H1 (cell line): ENCODE measurements at regions not wholly inside any gene's neighbourhood (a gene's known extent, or its start where the extent isn't known, plus 50 kb on each side); places are given as distances from the start of the nearest gene placed in this dataset.
A peak's percentile ranks its signal among the peaks of the same experiment; 100 is the strongest.

Experiments
- CTCF ChIA-PET: fragments of 300-600 bp; sonication (Branson Sonifier 250); formaldehyde crosslinking; loops from one replicate; lab custom pipeline; 2021; ENCODE audit not compliant: partially characterized antibody; lab: Charles Lee
- POLR2A ChIA-PET: fragments of 300-600 bp; sonication (Branson Sonifier 250); formaldehyde crosslinking; loops from one replicate; lab custom pipeline; 2021; ENCODE audit warnings: inconsistent platforms; ENCODE audit not compliant: partially characterized antibody; lab: Charles Lee
- DNase-seq, 2 experiments: peaks; one replicate each; pipeline versions ENCODE4 v3.0.0 to v3.0.0-alpha.2; 2010 to 2022; ENCODE audit warnings: low spot score in 2 of 2, low read depth in 1 of 2, mixed read lengths in 1 of 2
- FAIRE-seq: peaks from 2 replicates; lab custom pipeline; 2011; peaks lifted over from hg19 to GRCh38; lab: Jason Lieb, UNC
- H2AFZ ChIP-seq: 2 replicates; pipeline ENCODE4 v1.8.1; 2012; ENCODE audit warnings: low read length, inconsistent platforms
- H2AK5ac ChIP-seq: 2 replicates; pipeline ENCODE4 v1.6.1; 2013; ENCODE audit warnings: low read depth, low read length
- H2BK120ac ChIP-seq: replicated peaks from 2 replicates; pipeline ENCODE3; 2013; ENCODE audit warnings: low read depth, low read length, inconsistent platforms
- H2BK12ac ChIP-seq: 2 replicates; pipeline ENCODE4 v1.6.1; 2013; ENCODE audit warnings: low read depth, low read length
- H2BK15ac ChIP-seq: 2 replicates; pipeline ENCODE4 v1.6.1; 2013; ENCODE audit warnings: low read length
- H2BK20ac ChIP-seq: 2 replicates; pipeline ENCODE4 v1.6.1; 2013; ENCODE audit warnings: low read length
- H2BK5ac ChIP-seq: 2 replicates; pipeline ENCODE4 v1.6.1; 2013; ENCODE audit warnings: low read depth, low read length
- H3K14ac ChIP-seq: 2 replicates; pipeline ENCODE4 v1.6.1; 2013; ENCODE audit warnings: inconsistent platforms; ENCODE audit not compliant: insufficient read length
- H3K18ac ChIP-seq: 2 replicates; pipeline ENCODE4 v1.6.1; 2013; ENCODE audit warnings: low read length; ENCODE audit errors: extremely low read depth
- H3K23ac ChIP-seq: 2 replicates; pipeline ENCODE4 v1.6.1; 2013; ENCODE audit warnings: inconsistent platforms; ENCODE audit not compliant: insufficient read length
- H3K23me2 ChIP-seq: 2 replicates; pipeline ENCODE4 v1.6.1; 2013; ENCODE audit warnings: low read depth, low read length
- H3K27ac ChIP-seq: 2 replicates; pipeline ENCODE4 v1.6.1; 2011; ENCODE audit warnings: low read depth, low read length, inconsistent platforms
- H3K27me3 ChIP-seq, 4 experiments: replicated peaks in 1 of 4; 1 replicate in 1 of 4; 2 replicates in 3 of 4; pipeline versions ENCODE4 v1.6.1 to v1.8.1; 2011 to 2013; ENCODE audit warnings: low read length in 3 of 4, mild to moderate bottlenecking in 3 of 4, inconsistent platforms in 2 of 4, mixed read lengths in 2 of 4, moderate library complexity in 1 of 4; ENCODE audit not compliant: control insufficient read depth in 3 of 4, insufficient read depth in 3 of 4; ENCODE audit errors: extremely low read depth in 1 of 4
- H3K36me3 ChIP-seq, 4 experiments: 2 replicates each; pipeline versions ENCODE4 v1.6.1 to v1.8.1; 2011 to 2013; ENCODE audit warnings: mild to moderate bottlenecking in 4 of 4, low read length in 3 of 4, moderate library complexity in 2 of 4, control low read depth in 1 of 4, inconsistent platforms in 1 of 4; ENCODE audit not compliant: insufficient read depth in 4 of 4, control insufficient read depth in 2 of 4
- H3K4ac ChIP-seq: replicated peaks from 2 replicates; pipeline ENCODE3; 2013; ENCODE audit warnings: low read length, low read depth, mixed read lengths, inconsistent platforms; ENCODE audit not compliant: insufficient read length
- H3K4me1 ChIP-seq, 4 experiments: replicated peaks in 1 of 4; 1 replicate in 1 of 4; 2 replicates in 3 of 4; pipeline versions ENCODE4 v1.6.1 to v1.8.1; 2011 to 2013; ENCODE audit warnings: low read length in 3 of 4, inconsistent platforms in 2 of 4, mixed read lengths in 1 of 4; ENCODE audit not compliant: insufficient read depth in 4 of 4, control insufficient read depth in 3 of 4
- H3K4me2 ChIP-seq, 2 experiments: 2 replicates each; pipeline versions ENCODE4 v1.6.1 to v1.8.1; 2011 to 2013; ENCODE audit warnings: low read depth in 2 of 2, low read length in 2 of 2, control low read depth in 1 of 2, inconsistent platforms in 1 of 2, mild to moderate bottlenecking in 1 of 2; ENCODE audit not compliant: insufficient read depth in 1 of 2
- H3K4me3 ChIP-seq, 4 experiments: fragments of 200-600, 300-600 bp in 1 of 4; sonication (generic), shearing (Covaris generic), sonication (Bioruptor Twin) in 1 of 4; 2 replicates each; pipeline versions ENCODE4 v1.5.1 to v1.8.1; 2011 to 2016; ENCODE audit warnings: low read length in 4 of 4, low read depth in 3 of 4, control low read depth in 2 of 4, inconsistent platforms in 2 of 4, mild to moderate bottlenecking in 2 of 4, mixed read lengths in 1 of 4, moderate library complexity in 1 of 4; ENCODE audit not compliant: insufficient read depth in 2 of 4; ENCODE audit errors: extremely low read depth in 1 of 4
- H3K56ac ChIP-seq: replicated peaks from 2 replicates; pipeline ENCODE3; 2013; ENCODE audit warnings: low read depth, mild to moderate bottlenecking, mixed read lengths, low read length, inconsistent platforms; ENCODE audit not compliant: insufficient read length
- H3K79me1 ChIP-seq: 2 replicates; pipeline ENCODE4 v1.6.1; 2013; ENCODE audit warnings: low read depth, low read length, control low read depth
- H3K79me2 ChIP-seq, 2 experiments: 2 replicates each; pipeline versions ENCODE4 v1.6.1 to v1.8.1; 2012 to 2013; ENCODE audit warnings: low read length in 2 of 2, mild to moderate bottlenecking in 2 of 2, inconsistent platforms in 1 of 2; ENCODE audit not compliant: insufficient read depth in 2 of 2, control insufficient read depth in 1 of 2
- H3K9ac ChIP-seq, 4 experiments: replicated peaks in 1 of 4; 1 replicate in 1 of 4; 2 replicates in 3 of 4; pipeline versions ENCODE4 v1.6.1 to v1.8.1; 2011 to 2013; ENCODE audit warnings: low read depth in 3 of 4, low read length in 3 of 4, control low read depth in 2 of 4, mild to moderate bottlenecking in 2 of 4, moderate library complexity in 2 of 4, inconsistent platforms in 1 of 4; ENCODE audit errors: extremely low read depth in 1 of 4
- H3K9me3 ChIP-seq, 2 experiments: 2 replicates each; pipeline versions ENCODE4 v1.6.1 to v1.8.1; 2012 to 2013; ENCODE audit warnings: mild to moderate bottlenecking in 2 of 2, moderate library complexity in 2 of 2, control low read depth in 1 of 2, inconsistent platforms in 1 of 2, low read depth in 1 of 2, low read length in 1 of 2, mixed read lengths in 1 of 2; ENCODE audit not compliant: insufficient read depth in 2 of 2
- H4K20me1 ChIP-seq, 2 experiments: replicated peaks in 1 of 2; 2 replicates each; pipeline versions ENCODE3 to v1.8.1; 2011 to 2013; ENCODE audit warnings: inconsistent platforms in 2 of 2, low read length in 2 of 2, mild to moderate bottlenecking in 1 of 2; ENCODE audit not compliant: insufficient read depth in 2 of 2, control insufficient read depth in 1 of 2
- H4K5ac ChIP-seq: 2 replicates; pipeline ENCODE4 v1.6.1; 2013; ENCODE audit warnings: low read length, low read depth, mixed read lengths, inconsistent platforms; ENCODE audit not compliant: insufficient read length
- H4K8ac ChIP-seq: 2 replicates; pipeline ENCODE4 v1.8.0; 2013; ENCODE audit warnings: mild to moderate bottlenecking, moderate library complexity, low read length, inconsistent platforms; ENCODE audit not compliant: insufficient read depth; ENCODE audit errors: extremely low read depth
- H4K91ac ChIP-seq: replicated peaks from 2 replicates; pipeline ENCODE3; 2013; ENCODE audit warnings: low read length, mixed read lengths, inconsistent platforms; ENCODE audit not compliant: insufficient read length
- HDAC6 ChIP-seq: IDR thresholded peaks from one replicate; pipeline ENCODE4 v1.7.1; 2012; ENCODE audit warnings: low read depth, mild to moderate bottlenecking, inconsistent platforms, low read length, moderate library complexity
- TBP ChIP-seq: IDR thresholded peaks from 2 replicates; pipeline ENCODE4 v1.6.1; 2011; ENCODE audit warnings: low read depth, low read length, improper control_type of control experiment
- WGBS, 2 experiments: shearing (Covaris generic) in 1 of 2; methylation state at CpG; one replicate each; pipeline versions ENCODE4 v1.1.6 to v1.1.7; 2013 to 2015; ENCODE audit warnings: low lambda C conversion rate in 2 of 2, mixed read lengths in 2 of 2, inconsistent platforms in 1 of 2, low coverage in 1 of 2, missing lambda C conversion rate in 1 of 2; ENCODE audit not compliant: insufficient replicate concordance in 2 of 2, insufficient coverage in 1 of 2, insufficient read length in 1 of 2; ENCODE audit errors: extremely low coverage in 1 of 2, missing lambda C conversion rate in 1 of 2; 5-methylcytosine and 5-hydroxymethylcytosine counted together

- Histone ChIP-seq H2BK20ac (no peak overlapping the region), H3K4me1 (peaks cover 10 to 21% (median 13%) of the 10 kb centered on the region in 4 experiments; a peak in 5 of 7 replicates), H3K27me3 (no peaks in the 10 kb centered on the region), H2BK15ac (no peak overlapping the region), H3K9me3 (no peaks in the 10 kb centered on the region), H2BK12ac (0 out of 2 replicates have a peak overlapping the region, but pooled peaks have one; percentile 5), H3K23ac (no peak overlapping the region), H3K4ac (no peak overlapping the region)
- CTCF ChIA-PET, result interaction anchor here (0.7 kb wide), 1 partner anchor 16 kb away, joined by 3 read pairs; no protein-coding TSS in a partner anchor
- TF ChIP-seq TBP (0 out of 2 replicates have a peak, but pooled peaks have one; percentile 15), HDAC6 (no peak)
- TF ChIP-seq, all 59 proteins: peak for 1
- Histone ChIP-seq H3K4me2 (peak overlapping the region in 1 of 2 experiments; percentile 21; a peak in 2 of 4 replicates), H3K18ac (no peak overlapping the region), H3K23me2 (no peaks in the 10 kb centered on the region), H3K79me1 (no peaks in the 10 kb centered on the region), H2BK5ac (peak overlapping the region; percentile 45; the same call in 1 of the 2 replicates), H4K91ac (no peak overlapping the region), H4K8ac (no peak overlapping the region), H4K5ac (no peak overlapping the region), H2BK120ac (no peak overlapping the region), H3K14ac (no peak overlapping the region), H3K36me3 (no peaks in the 10 kb centered on the region), H3K4me3 (no peak overlapping the region), H2AK5ac (no peak overlapping the region), H3K27ac (no peak overlapping the region), H3K79me2 (no peaks in the 10 kb centered on the region), H2AFZ (no peak overlapping the region), H4K20me1 (no peaks in the 10 kb centered on the region), H3K9ac (no peak overlapping the region), H3K56ac (no peak overlapping the region)
- POLR2A ChIA-PET, result no interaction called here
- no peak for FAIRE-seq
- 46% methylated on average over 4 of the region's 4 CpGs; no CpG with 5 or more reads in 1 of the 2 experiments for WGBS, 2 experiments
- no peak for DNase-seq
Measured at GRCh38 chr4:84051639-84052038, 447.5 kb downstream of the NKX6-1 start.
